Upper lobe of left lung (tissue), 6 donors: ENCODE measurements at regions not wholly inside any gene's neighbourhood (a gene's known extent, or its start where the extent isn't known, plus 50 kb on each side); places are given as distances from the start of the nearest gene placed in this dataset.

Source experiments
- ATAC-seq, 2 donors: fragments of 200-7000 bp; cut with Tn5 transposase; one replicate each; pipeline ENCODE4 v1.9.1; 2022; ENCODE audit warnings: mild to moderate bottlenecking in 2 of 2, moderate library complexity in 2 of 2; ENCODE audit not compliant: low FRiP score in 2 of 2
- DNase-seq, 2 donors: peaks; one replicate each; pipeline ENCODE4 v3.0.0-alpha.2; 2019 to 2020
- H3K27ac ChIP-seq, 4 donors: fragments of 200-600 bp; sonication (generic); one replicate each; pipeline ENCODE4 v1.5.1; 2016 to 2019
- H3K27me3 ChIP-seq, 4 donors: fragments of 200-600 bp; sonication (generic); one replicate each; pipeline ENCODE4 v1.5.1; 2017 to 2019
- H3K36me3 ChIP-seq, 4 donors: fragments of 200-600 bp; sonication (generic); one replicate each; pipeline ENCODE4 v1.5.1; 2016 to 2019
- H3K4me1 ChIP-seq, 4 donors: fragments of 200-600 bp; sonication (generic); one replicate each; pipeline ENCODE4 v1.5.1; 2018 to 2019
- H3K4me3 ChIP-seq, 4 donors: fragments of 200-600 bp; sonication (generic); one replicate each; pipeline ENCODE4 v1.5.1; 2017 to 2019; ENCODE audit warnings: mild to moderate bottlenecking in 2 of 4, moderate library complexity in 1 of 4
- H3K9me3 ChIP-seq, 4 donors: fragments of 200-600 bp; sonication (generic); one replicate each; pipeline ENCODE4 v1.5.1; 2018 to 2019
- EP300 ChIP-seq, 4 donors: sonication (generic); formaldehyde crosslinking; IDR thresholded peaks; one replicate each; pipeline ENCODE4 v1.5.1; 2017; ENCODE audit warnings: antibody characterized with exemption in 4 of 4, control low read depth in 2 of 4
- POLR2A ChIP-seq, 4 donors: fragments of 450-650 bp; IDR thresholded peaks; one replicate each; pipeline ENCODE4 v1.5.1; 2016 to 2017; ENCODE audit warnings: antibody characterized with exemption in 4 of 4, mild to moderate bottlenecking in 2 of 4
- POLR2AphosphoS5 ChIP-seq, 2 donors: sonication (generic); formaldehyde crosslinking; IDR thresholded peaks; one replicate each; pipeline ENCODE4 v1.5.1; 2017; ENCODE audit warnings: antibody characterized with exemption in 2 of 2
- WGBS, 2 donors: methylation state at CpG; one replicate each; pipeline ENCODE4 v1.1.5; 2017 to 2018; 5-methylcytosine and 5-hydroxymethylcytosine counted together
- TF ChIP-seq, protein P1 (sequence below), 6 experiments: fragments of 450-650 bp in 4 of 6; fragments of 200-600 bp in 2 of 6; sonication (generic) in 2 of 6; IDR thresholded peaks; one replicate each; pipeline ENCODE4 v1.5.1; 2016 to 2019; ENCODE audit warnings: antibody characterized with exemption in 6 of 6
- donor health status: DM: no; HTN: no; CAD: no; lungs with moderate emphysema.
- donor health status: DM: no; HTN: yes; CAD: no; lungs with severe emphysema.

DNA sequence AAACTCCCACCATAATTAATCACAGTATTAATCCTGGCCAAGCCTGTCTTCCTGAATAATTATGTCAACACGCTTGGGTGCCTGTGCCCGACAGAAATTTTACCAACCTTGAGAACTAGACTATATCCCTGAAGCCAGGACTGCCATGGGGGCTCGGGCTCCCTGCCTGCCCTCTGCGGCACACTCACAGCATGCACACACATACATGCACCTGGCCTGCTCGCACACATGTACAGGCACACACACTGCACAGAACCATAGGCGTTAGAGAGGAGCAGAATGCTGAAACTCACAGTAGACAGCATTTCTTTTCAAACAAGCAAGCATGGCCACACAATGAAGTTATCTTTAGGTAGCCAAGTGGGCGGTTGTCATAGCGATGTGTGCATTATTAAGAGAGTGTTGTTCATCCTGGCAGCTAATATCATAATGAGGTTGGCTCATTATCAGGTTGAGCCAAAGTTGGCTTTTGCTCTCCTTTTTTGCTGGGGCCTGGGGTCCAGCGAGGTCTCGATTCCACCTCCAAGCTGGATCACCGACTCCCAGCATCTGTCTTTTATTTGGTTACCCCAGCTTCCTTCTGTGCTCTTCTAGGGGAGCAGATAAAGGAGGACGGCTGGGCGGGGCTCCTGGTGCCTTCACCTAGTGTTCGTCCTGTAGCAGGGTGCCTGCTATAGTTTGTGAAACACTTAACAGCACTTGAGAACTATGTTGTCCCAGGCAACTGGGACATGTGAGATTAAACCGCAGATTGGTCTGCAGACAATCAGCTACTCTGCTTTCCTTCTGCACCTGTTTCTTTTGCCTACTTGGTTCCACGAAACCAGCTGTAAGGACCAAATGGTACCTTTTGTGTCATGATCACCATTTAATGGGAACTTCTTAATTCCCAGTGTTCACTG lies 91.4 kb downstream of the ZNF621 start:
- H3K27ac ChIP-seq: no peak overlapping the region
- peaks cover 0 to 6% (median 1%) of the 10 kb centered on the region in 4 donors for H3K27me3 ChIP-seq
- ATAC-seq (peak in 1 of 2 donors; percentile 9), DNase-seq (peak in 1 of 2 donors; percentile 2)
- peak overlapping the region in 1 of 4 donors; percentile 1 for H3K4me3 ChIP-seq
- H3K36me3 ChIP-seq: no peaks in the 10 kb centered on the region
- TF ChIP-seq EP300 (IDR thresholded peaks at IDR 0.05) (no peak), POLR2AphosphoS5 (IDR thresholded peaks at IDR 0.05) (no peak), POLR2A (IDR thresholded peaks at IDR 0.05) (no peak)
- TF ChIP-seq, protein P1, sequence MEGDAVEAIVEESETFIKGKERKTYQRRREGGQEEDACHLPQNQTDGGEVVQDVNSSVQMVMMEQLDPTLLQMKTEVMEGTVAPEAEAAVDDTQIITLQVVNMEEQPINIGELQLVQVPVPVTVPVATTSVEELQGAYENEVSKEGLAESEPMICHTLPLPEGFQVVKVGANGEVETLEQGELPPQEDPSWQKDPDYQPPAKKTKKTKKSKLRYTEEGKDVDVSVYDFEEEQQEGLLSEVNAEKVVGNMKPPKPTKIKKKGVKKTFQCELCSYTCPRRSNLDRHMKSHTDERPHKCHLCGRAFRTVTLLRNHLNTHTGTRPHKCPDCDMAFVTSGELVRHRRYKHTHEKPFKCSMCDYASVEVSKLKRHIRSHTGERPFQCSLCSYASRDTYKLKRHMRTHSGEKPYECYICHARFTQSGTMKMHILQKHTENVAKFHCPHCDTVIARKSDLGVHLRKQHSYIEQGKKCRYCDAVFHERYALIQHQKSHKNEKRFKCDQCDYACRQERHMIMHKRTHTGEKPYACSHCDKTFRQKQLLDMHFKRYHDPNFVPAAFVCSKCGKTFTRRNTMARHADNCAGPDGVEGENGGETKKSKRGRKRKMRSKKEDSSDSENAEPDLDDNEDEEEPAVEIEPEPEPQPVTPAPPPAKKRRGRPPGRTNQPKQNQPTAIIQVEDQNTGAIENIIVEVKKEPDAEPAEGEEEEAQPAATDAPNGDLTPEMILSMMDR (IDR thresholded peaks at IDR 0.05): no peak
- no peaks in the 10 kb centered on the region for H3K9me3 ChIP-seq
- 72 to 78% methylated on average over 15 to 16 of the region's 16 CpGs for WGBS, 2 donors
- peaks cover 5 to 9% (median 6%) of the 10 kb centered on the region in 4 donors for H3K4me1 ChIP-seq

- 75 to 90% methylated on average over 3 of the region's 3 CpGs for WGBS, 2 donors
- Histone ChIP-seq H3K27me3 (peaks cover 0 to 6% (median 1%) of the 10 kb centered on the region in 4 donors), H3K4me3 (no peak overlapping the region), H3K36me3 (no peaks in the 10 kb centered on the region), H3K27ac (no peak overlapping the region), H3K4me1 (peaks cover 5 to 9% (median 6%) of the 10 kb centered on the region in 4 donors), H3K9me3 (no peaks in the 10 kb centered on the region)
- TF ChIP-seq EP300 (IDR thresholded peaks at IDR 0.05) (no peak), POLR2A (IDR thresholded peaks at IDR 0.05) (no peak), POLR2AphosphoS5 (IDR thresholded peaks at IDR 0.05) (no peak)
- TF ChIP-seq, protein P1 (IDR thresholded peaks at IDR 0.05): no peak
- DNase-seq: peak in 1 of 2 donors; percentile 7
- ATAC-seq: no peak
Measured at GRCh38 chr3:40617084-40617483, 92.3 kb downstream of the ZNF621 start.

DNA sequence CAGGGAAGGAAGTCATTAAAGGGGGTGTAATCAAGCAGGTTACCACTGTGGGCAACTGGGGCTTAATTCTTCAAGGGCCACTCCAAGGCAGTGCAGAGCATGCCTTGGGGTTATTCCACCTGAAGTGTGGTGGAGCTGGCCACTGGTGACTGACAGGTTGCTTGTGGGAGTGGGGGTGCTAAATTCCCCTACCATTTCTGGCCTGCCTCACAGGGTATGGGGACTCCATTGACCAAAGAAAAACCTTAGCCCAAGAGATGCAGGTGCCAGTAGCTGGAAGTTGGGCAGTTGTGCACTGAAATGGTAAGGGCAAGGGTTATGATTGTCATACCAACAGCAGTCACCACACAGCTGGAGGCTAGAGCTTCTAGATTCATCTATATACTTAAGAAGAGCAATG lies 93.4 kb downstream of the ZNF621 start:
- Histone ChIP-seq H3K36me3 (no peaks in the 10 kb centered on the region), H3K9me3 (no peaks in the 10 kb centered on the region), H3K27me3 (peaks cover 0 to 6% (median 1%) of the 10 kb centered on the region in 4 donors), H3K4me3 (no peak overlapping the region), H3K27ac (no peak overlapping the region), H3K4me1 (peaks cover 5 to 9% (median 6%) of the 10 kb centered on the region in 4 donors)
- no peak for DNase-seq
- no peak for TF ChIP-seq EP300 (IDR thresholded peaks at IDR 0.05)
- TF ChIP-seq POLR2A (IDR thresholded peaks at IDR 0.05): no peak
- TF ChIP-seq, protein P1 (IDR thresholded peaks at IDR 0.05): no peak
- no peak for TF ChIP-seq POLR2AphosphoS5 (IDR thresholded peaks at IDR 0.05)
- no peak for ATAC-seq

- H3K4me1 ChIP-seq: peaks cover 5 to 8% (median 5%) of the 10 kb centered on the region in 4 donors
- H3K9me3 ChIP-seq: peaks cover 0 to 9% (median 8%) of the 10 kb centered on the region in 4 donors
- H3K27me3 ChIP-seq: peaks cover 0 to 6% (median 1%) of the 10 kb centered on the region in 4 donors
- DNase-seq: no peak
- no peak overlapping the region for H3K27ac ChIP-seq
- ATAC-seq: no peak
- no peaks in the 10 kb centered on the region for H3K36me3 ChIP-seq
- 61 to 81% methylated on average over 2 of the region's 2 CpGs for WGBS, 2 donors
- TF ChIP-seq, protein P1 (IDR thresholded peaks at IDR 0.05): no peak
- TF ChIP-seq POLR2AphosphoS5 (IDR thresholded peaks at IDR 0.05) (no peak), EP300 (IDR thresholded peaks at IDR 0.05) (no peak), POLR2A (IDR thresholded peaks at IDR 0.05) (no peak)
- no peak overlapping the region for H3K4me3 ChIP-seq
Measured at GRCh38 chr3:40620151-40620550, 95.4 kb downstream of the ZNF621 start.
